NCI-H1105 treated with DMSO at 0.1 percent for 48 hours (cell line): ENCODE measurements at regions not wholly inside any gene's neighbourhood (a gene's known extent, or its start where the extent isn't known, plus 50 kb on each side); places are given as distances from the start of the nearest gene placed in this dataset.

Experiments
- DNase-seq: peaks from one replicate; lab custom pipeline; 2025; lab: John Stamatoyannopoulos, UW

DNA sequence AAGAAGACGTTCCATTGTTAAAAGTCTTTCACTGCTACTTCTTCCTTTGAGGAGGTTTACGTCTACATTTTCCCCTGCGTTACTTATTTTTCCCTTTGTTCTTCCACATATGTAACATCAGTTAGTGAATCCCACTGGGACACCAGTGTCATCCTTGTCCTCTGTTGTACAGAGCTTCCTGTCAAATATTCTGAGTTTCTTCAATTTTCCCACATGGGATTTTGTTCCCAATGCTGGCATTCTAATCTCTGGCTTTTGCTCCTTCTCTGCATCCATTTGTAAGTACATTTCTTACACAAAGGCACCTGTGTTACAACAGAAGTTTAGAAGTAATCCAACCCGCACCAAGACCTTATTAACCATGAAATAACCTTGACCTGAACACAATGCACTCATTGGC lies 627.4 kb upstream of the PFKP start:
- no peak for DNase-seq

GRCh38 chr10:2439000-2439399 lies 628.3 kb upstream of the PFKP start:
- no peak for DNase-seq

DNA sequence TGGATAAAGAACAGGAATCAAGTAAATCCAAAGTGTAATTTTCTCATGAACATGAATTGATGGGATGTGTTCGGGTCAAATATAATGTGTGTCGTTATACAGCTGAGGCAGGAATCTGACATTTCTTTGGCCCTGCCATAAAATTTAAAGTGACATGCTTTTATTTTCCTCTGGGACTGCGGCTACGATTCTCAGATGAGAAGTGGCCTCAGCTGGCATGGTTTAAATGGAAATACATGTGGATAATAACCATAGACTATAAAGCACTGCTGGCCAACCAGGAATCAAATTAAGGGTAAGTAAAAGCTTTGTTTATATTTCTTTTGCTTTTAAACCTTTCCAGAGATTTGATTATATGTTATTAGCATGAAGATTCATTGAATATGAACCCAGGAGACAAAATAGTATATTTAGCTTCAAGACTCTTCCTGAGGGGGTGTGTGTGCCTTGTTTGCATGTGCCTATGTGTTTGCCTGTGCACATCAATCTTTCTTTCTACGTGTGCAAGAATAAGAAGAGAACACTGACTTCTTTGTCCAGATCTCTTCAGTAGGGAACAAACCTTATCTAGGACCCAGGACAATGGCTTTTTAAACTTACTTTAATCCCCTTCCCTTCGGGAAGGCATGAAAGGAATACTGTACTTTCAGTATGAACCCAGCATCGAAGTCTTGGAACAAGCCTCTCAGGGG lies 629.0 kb upstream of the PFKP start:
- DNase-seq = no peak

GRCh38 chr10:2436933-2437332 lies 630.4 kb upstream of the PFKP start:
- DNase-seq = no peak

DNA sequence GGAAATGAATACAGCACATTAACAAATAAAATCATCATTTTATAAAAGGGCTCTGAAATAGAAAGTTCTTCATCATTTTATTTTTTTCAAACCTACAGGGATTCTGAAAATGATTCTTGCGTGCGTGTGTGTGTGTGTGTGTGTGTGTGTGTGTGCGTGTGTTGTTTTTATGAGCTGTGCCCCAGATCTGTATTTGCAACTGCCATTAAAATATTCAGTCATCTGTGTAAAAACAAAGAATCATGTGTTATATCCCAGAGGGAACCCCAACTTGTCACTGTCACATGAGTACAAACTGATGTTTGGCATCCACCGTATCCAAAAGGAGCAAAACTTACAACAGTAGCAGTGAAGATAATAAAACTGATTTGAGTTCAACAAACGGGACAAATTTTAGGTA lies 635.4 kb upstream of the PFKP start:
- DNase-seq = no peak

DNA sequence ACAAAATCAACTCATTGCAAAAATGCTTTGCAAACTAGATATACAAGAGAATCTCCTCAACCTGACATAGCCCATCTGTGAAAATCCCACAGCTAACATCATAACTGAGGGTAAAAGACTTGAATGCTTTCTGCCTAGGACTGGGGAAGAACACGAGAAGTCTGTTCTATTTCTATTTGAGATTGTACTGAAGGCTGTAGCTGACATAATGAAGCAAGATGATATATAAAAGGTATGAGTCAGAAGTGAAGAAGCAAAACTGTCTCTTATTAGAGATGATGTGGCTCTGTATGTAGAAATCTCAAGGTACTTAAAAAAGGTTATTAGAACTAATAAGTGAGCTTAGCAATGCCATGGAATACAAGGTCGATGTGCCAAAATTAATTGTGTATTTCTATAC lies 639.9 kb upstream of the PFKP start:
- DNase-seq = no peak

- DNase-seq = no peak
Observed at GRCh38 chr10:2425320-2425719, 642.0 kb upstream of the PFKP start.

- no peak for DNase-seq
Observed at GRCh38 chr10:2414562-2414961, 652.8 kb upstream of the PFKP start.

- DNase-seq = no peak
Observed at GRCh38 chr10:2414039-2414438, 653.3 kb upstream of the PFKP start.

GRCh38 chr10:2410049-2410448 lies 657.3 kb upstream of the PFKP start:
- no peak for DNase-seq

GRCh38 chr10:2401459-2401858 lies 664.1 kb upstream of the ADARB2 start:
- DNase-seq = no peak

DNA sequence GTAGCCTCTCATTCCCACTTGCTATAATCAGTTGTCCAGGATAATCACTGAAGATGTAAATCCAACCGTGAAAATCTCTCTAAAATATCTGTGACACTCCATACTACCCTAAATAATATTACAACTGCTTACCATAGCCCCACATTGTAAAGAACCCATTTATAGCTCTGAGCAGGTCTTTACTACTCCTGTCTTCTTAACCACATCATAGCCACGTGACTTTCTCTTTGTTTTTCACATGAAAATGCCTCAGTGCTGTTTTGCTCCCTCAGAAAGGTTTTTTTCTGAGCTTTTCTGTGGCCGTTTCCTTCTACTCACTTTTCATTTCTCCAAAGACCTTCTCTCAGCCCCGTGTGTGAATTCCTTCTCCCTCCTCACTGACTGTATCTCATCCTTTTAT lies 662.2 kb upstream of the ADARB2 start:
- no peak for DNase-seq

DNA sequence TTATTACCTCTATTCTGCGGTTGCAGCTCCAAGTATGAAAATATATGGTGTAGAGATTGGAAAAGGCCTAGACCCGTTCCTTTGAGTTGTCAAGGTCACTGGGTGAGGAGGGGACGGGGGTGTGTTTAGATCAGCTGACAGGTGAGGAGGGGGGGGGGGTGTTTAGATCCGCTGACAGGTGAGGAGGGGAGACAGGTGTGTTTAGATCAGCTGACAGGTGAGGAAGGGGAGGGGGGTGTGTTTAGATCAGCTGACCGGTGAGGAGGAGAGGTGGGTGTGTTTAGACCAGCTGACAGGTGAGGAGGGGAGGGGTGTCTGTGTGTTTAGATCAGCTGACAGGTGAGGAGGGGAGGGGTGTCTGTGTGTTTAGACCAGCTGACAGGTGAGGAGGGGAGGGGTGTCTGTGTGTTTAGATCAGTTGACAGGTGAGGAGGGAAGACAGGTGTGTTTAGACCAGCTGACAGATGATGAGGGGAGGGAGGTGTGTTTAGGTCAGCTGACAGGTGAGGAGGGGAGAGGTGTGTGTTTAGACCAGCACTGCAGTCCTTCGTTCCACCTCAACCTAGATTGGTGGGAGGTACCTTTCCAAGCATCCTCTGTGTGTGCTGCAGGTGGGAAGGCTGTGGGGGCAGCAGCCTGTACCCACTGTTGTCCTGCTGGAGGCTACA lies 655.0 kb upstream of the ADARB2 start:
- DNase-seq = peak; percentile 83

DNA sequence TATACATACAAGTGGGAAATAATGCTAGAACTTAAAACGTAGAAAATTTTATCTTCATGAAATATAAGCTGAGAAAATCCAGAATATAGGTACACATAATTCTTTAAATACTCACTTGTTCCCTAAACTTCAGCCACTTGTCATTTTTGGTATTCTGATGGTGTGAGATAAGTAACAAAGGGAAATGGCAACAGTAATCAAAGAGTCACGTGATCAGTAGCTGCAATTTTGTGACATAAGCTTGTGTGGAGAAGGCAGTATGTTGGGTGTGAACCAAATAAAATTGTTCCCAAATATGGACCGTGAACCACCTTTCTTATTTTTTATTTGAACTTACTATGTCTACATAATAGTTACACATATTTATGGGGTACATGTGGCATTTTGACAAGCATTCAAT lies 650.3 kb upstream of the ADARB2 start:
- no peak for DNase-seq

- DNase-seq = no peak
Observed at GRCh38 chr10:2387261-2387660, 649.9 kb upstream of the ADARB2 start.

DNA sequence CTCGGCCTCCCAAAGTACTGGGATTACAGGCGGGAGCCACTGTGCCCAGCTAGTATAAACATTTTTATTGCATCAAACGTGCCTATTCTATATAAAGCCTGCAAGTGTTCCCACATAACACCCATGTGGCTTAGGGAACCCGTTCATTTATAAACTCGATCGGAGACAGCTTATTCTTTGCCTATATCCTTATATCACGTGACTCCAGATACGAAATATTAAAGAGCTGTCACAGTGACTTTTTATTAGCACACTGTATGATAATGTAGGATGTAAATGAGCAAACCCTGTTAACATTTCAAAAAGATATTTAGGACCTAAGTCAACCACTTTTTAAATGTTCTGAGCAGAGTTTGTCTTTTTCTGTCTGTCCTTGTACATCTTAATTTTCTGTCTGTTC lies 642.9 kb upstream of the ADARB2 start:
- no peak for DNase-seq

DNA sequence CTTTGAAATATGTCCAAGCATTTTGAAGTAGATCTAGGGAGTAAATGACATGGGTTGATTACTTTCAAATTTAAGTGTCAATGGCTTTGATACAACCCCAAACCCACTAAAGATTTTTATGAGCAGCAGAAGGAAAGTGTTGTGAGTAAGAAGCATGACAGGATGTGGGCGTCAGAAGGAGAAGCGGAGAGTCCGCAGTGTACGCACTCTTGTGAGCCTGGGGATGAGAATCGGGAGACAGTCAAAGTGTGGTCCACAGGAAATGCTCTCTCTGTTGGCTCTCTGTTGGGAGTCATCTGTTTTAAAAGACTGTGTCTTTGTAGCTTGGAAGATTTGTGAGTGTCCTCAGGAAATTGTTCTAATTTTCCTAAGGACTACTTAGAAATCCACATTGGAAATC lies 629.8 kb upstream of the ADARB2 start:
- no peak for DNase-seq

- DNase-seq = no peak
Observed at GRCh38 chr10:2366264-2366931, 629.1 kb upstream of the ADARB2 start.

DNA sequence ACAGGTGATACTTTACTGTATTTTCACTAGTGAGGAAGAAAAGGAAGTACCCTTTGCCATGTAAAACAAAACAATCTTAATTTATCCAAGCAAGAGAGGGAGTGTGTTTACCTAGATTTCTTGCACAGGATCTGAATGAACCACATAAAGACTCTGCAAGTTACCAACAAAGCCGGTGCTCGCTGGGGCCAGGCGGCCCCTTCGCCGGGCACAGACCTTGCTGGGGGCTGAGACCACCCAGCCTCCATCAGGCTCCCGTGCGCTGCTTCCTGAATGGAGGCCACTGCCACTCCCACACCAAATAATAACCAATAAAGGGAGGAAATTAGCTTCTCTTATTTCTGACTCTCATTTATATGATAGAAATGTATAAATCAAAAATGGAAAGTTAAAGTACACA lies 625.0 kb upstream of the ADARB2 start:
- no peak for DNase-seq

- DNase-seq = no peak
Observed at GRCh38 chr10:2358586-2358985, 621.3 kb upstream of the ADARB2 start.

- DNase-seq = no peak
Observed at GRCh38 chr10:2356670-2357069, 619.3 kb upstream of the ADARB2 start.

DNA sequence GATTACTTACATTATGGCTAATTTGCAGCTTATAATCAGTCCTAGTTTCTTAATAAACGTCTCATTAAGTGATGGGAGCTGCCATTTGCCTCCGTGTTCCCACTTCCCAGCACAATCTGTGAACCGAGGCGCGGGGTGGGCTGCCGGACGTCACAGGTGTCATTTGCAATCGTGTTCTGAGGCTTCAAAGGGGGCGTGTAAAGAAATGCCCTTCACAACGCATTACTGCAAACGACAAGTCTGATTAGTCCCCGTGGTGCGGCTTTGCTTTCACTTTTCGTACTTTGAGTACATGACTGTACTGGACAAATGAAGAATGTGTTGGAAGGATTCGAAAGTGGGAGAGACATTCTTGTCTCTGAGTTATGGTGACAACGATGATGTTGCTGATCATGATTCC lies 614.2 kb upstream of the ADARB2 start:
- DNase-seq = no peak

DNA sequence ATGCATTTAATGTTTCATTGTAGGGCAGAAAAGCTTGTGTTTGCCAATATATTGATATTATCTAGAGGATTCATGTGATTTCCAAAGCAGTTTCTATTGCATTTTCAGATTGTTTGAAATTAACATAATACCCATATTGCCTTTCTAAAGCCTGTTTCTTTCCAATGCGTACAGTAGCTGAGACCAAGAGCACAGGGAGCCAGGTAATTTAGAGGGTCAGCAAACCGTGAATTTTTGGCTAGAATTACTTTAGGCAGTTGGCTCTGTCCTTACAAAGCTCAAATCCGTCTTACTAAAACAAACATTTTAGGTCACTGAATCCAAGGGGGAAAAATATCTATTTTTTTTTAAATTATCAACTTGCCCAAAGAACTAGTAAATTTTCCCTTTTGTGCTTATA lies 604.9 kb upstream of the ADARB2 start:
- no peak for DNase-seq
